MM.1S (cell line): ENCODE measurements at regions not wholly inside any gene's neighbourhood (a gene's known extent, or its start where the extent isn't known, plus 50 kb on each side); places are given as distances from the start of the nearest gene placed in this dataset.

Experiments
- DNase-seq: peaks from one replicate; pipeline ENCODE4 v3.0.0-alpha.2; 2015
- H2AFZ ChIP-seq: fragments of 300-600 bp; sonication (generic); 2 replicates; pipeline ENCODE4 v1.6.0; 2016; ENCODE audit warnings: antibody characterized with exemption, low read length
- H3F3A ChIP-seq: fragments of 300-600 bp; sonication (generic); 2 replicates; pipeline ENCODE4 v1.6.1; 2016; ENCODE audit warnings: mild to moderate bottlenecking, antibody characterized with exemption, low read length, moderate library complexity, mixed read lengths; ENCODE audit not compliant: insufficient read depth
- H3K27ac ChIP-seq: fragments of 300-600 bp; sonication (generic); 2 replicates; pipeline ENCODE4 v1.5.1; 2016; ENCODE audit warnings: mild to moderate bottlenecking, low read length
- H3K27me3 ChIP-seq: fragments of 300-600 bp; sonication (generic); replicated peaks from 2 replicates; pipeline ENCODE4 v1.6.0; 2016; ENCODE audit warnings: low read length; ENCODE audit not compliant: insufficient read depth
- H3K36me3 ChIP-seq: fragments of 300-600 bp; sonication (generic); replicated peaks from 2 replicates; pipeline ENCODE4 v1.6.1; 2016; ENCODE audit warnings: mild to moderate bottlenecking, low read length, mixed read lengths; ENCODE audit not compliant: insufficient read depth
- H3K4me1 ChIP-seq: fragments of 300-600 bp; sonication (generic); 2 replicates; pipeline ENCODE4 v1.6.1; 2016; ENCODE audit warnings: low read length, mixed read lengths
- H3K4me2 ChIP-seq: fragments of 300-600 bp; sonication (generic); 2 replicates; pipeline ENCODE4 v1.6.0; 2016; ENCODE audit warnings: low read depth, low read length
- H3K4me3 ChIP-seq: fragments of 300-600 bp; sonication (generic); 2 replicates; pipeline ENCODE4 v1.5.1; 2016; ENCODE audit warnings: low read length, mixed read lengths
- H3K79me2 ChIP-seq: fragments of 300-600 bp; sonication (generic); 2 replicates; pipeline ENCODE4 v1.6.1; 2016; ENCODE audit warnings: mixed run types, low read length, mixed read lengths
- H3K9ac ChIP-seq: fragments of 300-600 bp; sonication (generic); 2 replicates; pipeline ENCODE4 v1.6.1; 2016; ENCODE audit warnings: low read length, mixed read lengths
- H3K9me2 ChIP-seq: fragments of 300-600 bp; sonication (generic); replicated peaks from 2 replicates; pipeline ENCODE4 v1.6.1; 2016; ENCODE audit warnings: mild to moderate bottlenecking, low read length, mixed read lengths; ENCODE audit not compliant: insufficient read depth
- H3K9me3 ChIP-seq: fragments of 300-600 bp; sonication (generic); replicated peaks from 2 replicates; pipeline ENCODE4 v1.6.1; 2016; ENCODE audit warnings: mild to moderate bottlenecking, low read length, mixed read lengths; ENCODE audit not compliant: insufficient read depth
- H4K20me1 ChIP-seq: fragments of 300-600 bp; sonication (generic); 2 replicates; pipeline ENCODE4 v1.6.1; 2016; ENCODE audit warnings: mild to moderate bottlenecking, low read length, moderate library complexity, mixed read lengths; ENCODE audit not compliant: insufficient read depth
- CTCF ChIP-seq: fragments of 300-600 bp; sonication (generic); IDR thresholded peaks from 2 replicates; pipeline ENCODE4 v1.5.1; 2016; ENCODE audit warnings: antibody characterized with exemption, low read length, mixed read lengths
- EZH2 ChIP-seq: fragments of 300-600 bp; sonication (generic); optimal IDR thresholded peaks from 2 replicates; pipeline ENCODE3; 2017; ENCODE audit warnings: low read depth, mild to moderate bottlenecking, antibody characterized with exemption, low read length, mixed read lengths
- EZH2phosphoT487 ChIP-seq: fragments of 300-600 bp; sonication (generic); IDR thresholded peaks from 2 replicates; pipeline ENCODE4 v1.6.1; 2018; ENCODE audit warnings: antibody characterized with exemption, low read length

- Histone ChIP-seq H4K20me1 (no peaks in the 10 kb centered on the region), H3K27me3 (no peaks in the 10 kb centered on the region), H3K9me2 (no peaks in the 10 kb centered on the region), H3K36me3 (no peaks in the 10 kb centered on the region), H3K4me2 (no peak overlapping the region), H3K9ac (no peak overlapping the region), H3K9me3 (no peaks in the 10 kb centered on the region), H3F3A (no peaks in the 10 kb centered on the region), H3K27ac (no peak overlapping the region), H3K4me3 (no peak overlapping the region), H2AFZ (no peak overlapping the region), H3K4me1 (no peaks in the 10 kb centered on the region), H3K79me2 (no peaks in the 10 kb centered on the region)
- no peak for TF ChIP-seq CTCF
- TF ChIP-seq EZH2, result no peak
- no peak for TF ChIP-seq EZH2phosphoT487
- DNase-seq, result no peak
Measured at GRCh38 chr20:48425321-48425720, 402.5 kb downstream of the PREX1 start.

- no peaks in the 10 kb centered on the region for H3K79me2 ChIP-seq
- H3F3A ChIP-seq, result no peaks in the 10 kb centered on the region
- H3K9me3 ChIP-seq, result no peaks in the 10 kb centered on the region
- no peak for DNase-seq
- H3K9me2 ChIP-seq, result no peaks in the 10 kb centered on the region
- H3K27me3 ChIP-seq, result no peaks in the 10 kb centered on the region
- H3K27ac ChIP-seq, result no peak overlapping the region
- no peak overlapping the region for H3K9ac ChIP-seq
- H3K36me3 ChIP-seq, result no peaks in the 10 kb centered on the region
- no peak overlapping the region for H3K4me2 ChIP-seq
- no peak overlapping the region for H2AFZ ChIP-seq
- H3K4me1 ChIP-seq, result no peaks in the 10 kb centered on the region
- no peak overlapping the region for H3K4me3 ChIP-seq
- TF ChIP-seq CTCF (no peak), EZH2phosphoT487 (no peak), EZH2 (no peak)
- H4K20me1 ChIP-seq, result no peaks in the 10 kb centered on the region
Measured at GRCh38 chr20:48422242-48422960, 405.4 kb downstream of the PREX1 start.

DNA sequence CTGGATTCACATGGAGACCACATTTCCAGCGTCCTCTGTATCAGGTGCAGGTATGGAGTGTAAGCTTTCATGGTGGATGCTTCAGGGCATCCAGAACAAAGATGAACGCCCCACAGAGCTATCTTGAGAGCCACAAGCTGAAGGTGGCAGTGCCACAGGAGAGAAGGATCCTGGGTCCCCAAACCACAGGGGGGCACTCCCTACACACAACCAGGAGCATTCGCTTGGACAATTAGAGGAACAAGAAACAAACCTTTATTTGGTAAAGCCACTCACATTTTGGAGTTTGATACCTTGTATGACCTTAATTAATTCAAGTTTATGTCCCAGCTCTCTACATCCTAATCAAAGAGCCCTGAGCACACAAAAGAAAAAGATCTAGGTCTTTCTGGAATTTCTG lies 406.3 kb downstream of the PREX1 start:
- Histone ChIP-seq H3K9me3 (no peaks in the 10 kb centered on the region), H3K27ac (no peak overlapping the region), H3K4me2 (no peak overlapping the region), H3K4me1 (no peaks in the 10 kb centered on the region), H3K9ac (no peak overlapping the region), H3K9me2 (no peaks in the 10 kb centered on the region), H3K79me2 (no peaks in the 10 kb centered on the region), H3K27me3 (no peaks in the 10 kb centered on the region), H4K20me1 (no peaks in the 10 kb centered on the region), H3K4me3 (no peak overlapping the region), H3F3A (no peaks in the 10 kb centered on the region), H2AFZ (no peak overlapping the region), H3K36me3 (no peaks in the 10 kb centered on the region)
- peak; percentile 8 for DNase-seq
- TF ChIP-seq CTCF (0 out of 2 replicates have a peak, but pooled peaks have one; percentile 5), EZH2phosphoT487 (no peak)
